Glutamatergic neuron (in vitro differentiated cells): ENCODE measurements at regions not wholly inside any gene's neighbourhood (a gene's known extent, or its start where the extent isn't known, plus 50 kb on each side); places are given as distances from the start of the nearest gene placed in this dataset.
"Not testable (repeated sequence)": the region's sequence is repeated elsewhere in the genome, so short reads cannot be mapped to it uniquely, and the experiment has no call there.

Experiments used
- DNase-seq: peaks from one replicate; pipeline ENCODE4 v3.0.0; 2022
- H3K27ac Mint-ChIP-seq: one replicate; pipeline ENCODE4 v1.8.0; 2020; ENCODE audit warnings: mild to moderate bottlenecking, mixed read lengths, inconsistent platforms; ENCODE audit not compliant: unreplicated experiment
- H3K27me3 Mint-ChIP-seq: one replicate; pipeline ENCODE4 v1.8.0; 2020; ENCODE audit warnings: mild to moderate bottlenecking, moderate library complexity, mixed read lengths, inconsistent platforms; ENCODE audit not compliant: unreplicated experiment
- H3K36me3 Mint-ChIP-seq: one replicate; pipeline ENCODE4 v1.8.0; 2020; ENCODE audit warnings: mild to moderate bottlenecking, mixed read lengths, inconsistent platforms; ENCODE audit not compliant: unreplicated experiment
- H3K4me1 Mint-ChIP-seq: one replicate; pipeline ENCODE4 v1.8.0; 2020; ENCODE audit warnings: mild to moderate bottlenecking, low read depth, mixed read lengths, inconsistent platforms; ENCODE audit not compliant: unreplicated experiment
- H3K4me3 Mint-ChIP-seq: one replicate; pipeline ENCODE4 v1.8.0; 2020; ENCODE audit warnings: mild to moderate bottlenecking, mixed read lengths, inconsistent platforms; ENCODE audit not compliant: unreplicated experiment
- H3K9me3 Mint-ChIP-seq: one replicate; pipeline ENCODE4 v1.8.0; 2020; ENCODE audit warnings: mild to moderate bottlenecking, moderate library complexity, mixed read lengths, inconsistent platforms; ENCODE audit not compliant: unreplicated experiment
- CTCF ChIP-seq: fragments of 200-600 bp; sonication (generic); IDR thresholded peaks from one replicate; pipeline ENCODE4 v1.5.0; 2021; ENCODE audit not compliant: partially characterized antibody, unreplicated experiment

- no peaks in the 10 kb centered on the region for H3K4me1 Mint-ChIP-seq
- H3K36me3 Mint-ChIP-seq: peaks cover 15% of the 10 kb centered on the region
- DNase-seq: no peak
- H3K27ac Mint-ChIP-seq: no peak overlapping the region
- no peak for TF ChIP-seq CTCF
- peaks cover 2% of the 10 kb centered on the region for H3K27me3 Mint-ChIP-seq
- H3K4me3 Mint-ChIP-seq: no peak overlapping the region
- peaks cover 2% of the 10 kb centered on the region for H3K9me3 Mint-ChIP-seq
Measured at GRCh38 chr19:29154163-29154562, 58.8 kb downstream of the UQCRFS1 start.

DNA sequence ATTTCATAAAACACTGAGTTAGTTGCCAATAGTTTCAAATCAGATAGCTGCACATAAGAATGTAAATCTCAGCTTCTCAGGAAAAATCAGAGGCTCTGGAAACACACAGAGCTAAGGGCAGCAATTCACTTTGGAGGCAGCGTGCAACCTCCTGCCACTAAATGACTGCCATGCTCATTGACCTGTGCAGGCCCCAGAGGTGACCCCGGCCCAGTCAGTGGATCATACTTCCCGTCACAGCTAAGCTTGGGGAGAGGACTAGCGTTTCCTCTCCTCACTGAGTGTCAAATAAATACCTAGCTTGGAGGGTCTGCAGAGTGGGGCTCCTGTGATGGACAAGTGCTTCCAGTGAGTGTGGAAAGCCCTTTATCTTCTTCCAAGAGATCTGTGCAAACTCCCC, 67.2 kb downstream of the UQCRFS1 start:
- Mint-ChIP-seq H3K36me3 (no peaks in the 10 kb centered on the region), H3K27ac (no peak overlapping the region), H3K4me1 (no peaks in the 10 kb centered on the region), H3K27me3 (peaks cover 2% of the 10 kb centered on the region), H3K9me3 (peaks cover 2% of the 10 kb centered on the region), H3K4me3 (no peak overlapping the region)
- no peak for TF ChIP-seq CTCF
- DNase-seq: no peak

DNA sequence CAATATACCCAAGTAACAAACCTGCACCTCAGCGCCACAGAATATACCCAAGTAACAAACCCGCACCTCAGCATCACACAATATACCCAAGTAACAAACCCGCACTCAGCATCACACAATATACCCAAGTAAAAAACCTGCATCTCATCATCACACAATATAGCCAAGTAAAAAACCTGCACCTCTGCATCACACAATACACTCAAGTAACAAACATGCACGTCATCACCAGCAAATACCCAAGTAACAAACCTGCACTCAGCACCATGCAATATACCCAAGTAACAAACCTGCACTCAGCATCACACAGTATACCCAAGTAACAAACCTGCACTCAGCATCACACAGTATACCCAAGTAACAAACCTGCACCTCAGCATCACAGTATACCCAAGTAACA, 69.8 kb downstream of the UQCRFS1 start:
- Mint-ChIP-seq H3K36me3 (peaks cover 4% of the 10 kb centered on the region), H3K27ac (no peak overlapping the region), H3K4me3 (no peak overlapping the region), H3K9me3 (peaks cover 6% of the 10 kb centered on the region), H3K27me3 (peaks cover 2% of the 10 kb centered on the region), H3K4me1 (no peaks in the 10 kb centered on the region)
- TF ChIP-seq CTCF: no peak
- DNase-seq: no peak

GRCh38 chr19:29139227-29139626, 73.7 kb downstream of the UQCRFS1 start:
- Mint-ChIP-seq H3K4me1 (no peaks in the 10 kb centered on the region), H3K9me3 (peaks cover 10% of the 10 kb centered on the region), H3K27ac (no peak overlapping the region)

GRCh38 chr19:29138206-29138605, 74.7 kb downstream of the UQCRFS1 start:
- DNase-seq: not testable (repeated sequence)

More at GRCh38 chr19:29139227-29139626, 73.7 kb downstream of the UQCRFS1 start:
- no peak for DNase-seq
- Mint-ChIP-seq H3K36me3 (peaks cover 4% of the 10 kb centered on the region), H3K4me3 (no peak overlapping the region), H3K27me3 (peaks cover 2% of the 10 kb centered on the region)
- no peak for TF ChIP-seq CTCF

DNA sequence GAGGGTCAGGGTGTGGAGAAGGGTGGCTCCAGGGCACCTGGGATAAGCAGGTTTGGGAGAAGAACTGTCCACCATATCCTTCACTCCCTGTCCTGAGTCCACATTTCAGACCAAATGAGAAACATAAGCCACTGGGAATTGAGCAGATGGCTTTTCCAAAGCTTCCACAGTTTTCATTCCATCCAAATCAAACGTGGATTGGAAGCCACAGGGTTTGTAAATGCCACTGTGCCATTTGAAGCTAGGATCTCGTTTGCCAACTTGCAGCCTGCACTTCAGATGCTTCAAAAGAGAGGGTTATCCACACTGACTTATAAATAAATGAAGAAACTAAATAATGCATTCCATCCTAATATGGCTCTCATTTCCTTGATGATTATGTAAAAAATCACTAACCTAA, 81.5 kb downstream of the UQCRFS1 start:
- TF ChIP-seq CTCF: no peak
- Mint-ChIP-seq H3K4me1 (no peaks in the 10 kb centered on the region), H3K36me3 (peaks cover 5% of the 10 kb centered on the region), H3K27me3 (no peaks in the 10 kb centered on the region), H3K27ac (no peak overlapping the region), H3K4me3 (no peak overlapping the region), H3K9me3 (no peaks in the 10 kb centered on the region)
- no peak for DNase-seq

More at GRCh38 chr19:29138206-29138605, 74.7 kb downstream of the UQCRFS1 start:
- H3K4me3 Mint-ChIP-seq, H3K4me1 Mint-ChIP-seq, H3K36me3 Mint-ChIP-seq, H3K27ac Mint-ChIP-seq, H3K27me3 Mint-ChIP-seq: not testable (repeated sequence)
- H3K9me3 Mint-ChIP-seq: peaks cover 10% of the 10 kb centered on the region
